ENCODE measurements at regions not wholly inside any gene's neighbourhood (a gene's known extent, or its start where the extent isn't known, plus 50 kb on each side); places are given as distances from the start of the nearest gene placed in this dataset.

DNA sequence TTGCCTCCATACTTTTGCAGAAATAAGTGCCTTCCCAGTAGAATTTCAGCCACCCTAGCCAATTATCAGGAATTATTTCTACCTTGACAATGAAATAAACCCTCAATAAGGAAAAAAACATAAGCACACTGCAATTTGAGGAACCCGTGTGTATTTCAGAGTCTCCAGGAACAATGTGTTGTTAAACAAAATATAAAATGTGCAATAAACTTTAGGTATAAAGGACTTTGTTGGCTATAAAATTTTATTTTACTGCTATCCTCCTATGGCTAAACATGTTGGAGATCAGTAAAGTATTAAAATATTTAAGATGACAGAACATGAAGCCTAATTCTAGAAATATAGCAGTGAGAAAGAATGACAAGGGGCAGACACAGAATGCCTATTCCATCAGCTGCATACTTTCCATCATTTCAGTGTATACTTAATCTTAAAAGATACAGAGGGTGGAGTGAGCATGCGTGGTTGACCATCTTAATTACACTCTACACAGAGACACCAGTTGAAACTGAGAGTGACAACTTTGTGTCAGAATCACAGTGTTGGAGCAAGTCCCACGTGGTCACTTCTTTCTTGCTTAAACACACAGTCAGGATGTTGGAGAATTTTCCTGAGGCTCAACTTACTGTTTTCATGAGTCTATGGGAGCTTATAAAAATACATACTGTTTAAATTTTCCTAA, 79.0 kb upstream of the SUCLG2 start:
- TF ChIP-seq, protein P1, sequence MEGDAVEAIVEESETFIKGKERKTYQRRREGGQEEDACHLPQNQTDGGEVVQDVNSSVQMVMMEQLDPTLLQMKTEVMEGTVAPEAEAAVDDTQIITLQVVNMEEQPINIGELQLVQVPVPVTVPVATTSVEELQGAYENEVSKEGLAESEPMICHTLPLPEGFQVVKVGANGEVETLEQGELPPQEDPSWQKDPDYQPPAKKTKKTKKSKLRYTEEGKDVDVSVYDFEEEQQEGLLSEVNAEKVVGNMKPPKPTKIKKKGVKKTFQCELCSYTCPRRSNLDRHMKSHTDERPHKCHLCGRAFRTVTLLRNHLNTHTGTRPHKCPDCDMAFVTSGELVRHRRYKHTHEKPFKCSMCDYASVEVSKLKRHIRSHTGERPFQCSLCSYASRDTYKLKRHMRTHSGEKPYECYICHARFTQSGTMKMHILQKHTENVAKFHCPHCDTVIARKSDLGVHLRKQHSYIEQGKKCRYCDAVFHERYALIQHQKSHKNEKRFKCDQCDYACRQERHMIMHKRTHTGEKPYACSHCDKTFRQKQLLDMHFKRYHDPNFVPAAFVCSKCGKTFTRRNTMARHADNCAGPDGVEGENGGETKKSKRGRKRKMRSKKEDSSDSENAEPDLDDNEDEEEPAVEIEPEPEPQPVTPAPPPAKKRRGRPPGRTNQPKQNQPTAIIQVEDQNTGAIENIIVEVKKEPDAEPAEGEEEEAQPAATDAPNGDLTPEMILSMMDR (IDR thresholded peaks at IDR 0.05; ENCODE audit: borderline replicate concordance, extremely low read depth, low read length, poor library complexity, severe bottlenecking), result no peak
- no peak for TF ChIP-seq EZH2 (IDR thresholded peaks at IDR 0.05; ENCODE audit: borderline replicate concordance, low read depth, low read length, severe bottlenecking)

Data from DND-41 (cell line).